Liver (tissue), 3 donors: ENCODE measurements at regions not wholly inside any gene's neighbourhood (a gene's known extent, or its start where the extent isn't known, plus 50 kb on each side); places are given as distances from the start of the nearest gene placed in this dataset.

Experiments
- CTCF ChIP-seq: fragments of 150-350 bp; IDR thresholded peaks from 2 replicates; pipeline ENCODE4 v1.5.1; 2017; ENCODE audit warnings: improper control_type of control experiment, low read depth, low read length; ENCODE audit not compliant: missing input control
- EGR1 ChIP-seq, 2 donors: IDR thresholded peaks; 2 replicates each; pipeline ENCODE4 v1.6.1; 2016 to 2018; ENCODE audit warnings: antibody characterized with exemption in 2 of 2, low read depth in 2 of 2
- FOXA1 ChIP-seq: IDR thresholded peaks from 2 replicates; pipeline ENCODE4 v1.6.1; 2016; ENCODE audit warnings: antibody characterized with exemption
- TAF1 ChIP-seq: conservative IDR thresholded peaks from 2 replicates; pipeline ENCODE4 v1.6.1; 2016; ENCODE audit warnings: antibody characterized with exemption, mild to moderate bottlenecking
- donor health status: healthy.
- donor health status: healthy.

GRCh38 chr13:109418111-109418510 is 368.3 kb downstream of the IRS2 start:
- TF ChIP-seq CTCF (no peak), TAF1 (no peak), EGR1 (IDR thresholded peaks at IDR 0.05; ENCODE audit: low read depth in 2 of 2) (no peak), FOXA1 (no peak)
